Medulla oblongata (tissue), 1 donor: ENCODE measurements at regions not wholly inside any gene's neighbourhood (a gene's known extent, or its start where the extent isn't known, plus 50 kb on each side); places are given as distances from the start of the nearest gene placed in this dataset.
"Not testable (repeated sequence)": the region's sequence is repeated elsewhere in the genome, so short reads cannot be mapped to it uniquely, and the experiment has no call there.

Experiments used
- DNase-seq: peaks from one replicate; pipeline ENCODE4 v3.0.0-alpha.2; 2015; ENCODE audit errors: extremely low spot score

GRCh38 chr13:67943116-67943515 is 713.0 kb upstream of the PCDH9 start:
- DNase-seq: no peak

- DNase-seq: no peak
These were observed 705.5 kb upstream of the PCDH9 start for GRCh38 chr13:67935626-67936025.

GRCh38 chr13:67934617-67935330 is 704.6 kb upstream of the PCDH9 start:
- no peak for DNase-seq

- no peak for DNase-seq
These were observed 702.9 kb upstream of the PCDH9 start for GRCh38 chr13:67932991-67933390.

GRCh38 chr13:67917291-67917987 is 687.3 kb upstream of the PCDH9 start:
- no peak for DNase-seq

GRCh38 chr13:67916650-67917049 is 686.5 kb upstream of the PCDH9 start:
- no peak for DNase-seq

- no peak for DNase-seq
These were observed 684.4 kb upstream of the PCDH9 start for GRCh38 chr13:67914535-67914934.

GRCh38 chr13:67902960-67903359 is 672.8 kb upstream of the PCDH9 start:
- DNase-seq: not testable (repeated sequence)

- no peak for DNase-seq
These were observed 650.8 kb upstream of the PCDH9 start for GRCh38 chr13:67880916-67881315.

GRCh38 chr13:67878376-67878775 is 648.2 kb upstream of the PCDH9 start:
- no peak for DNase-seq

GRCh38 chr13:67877031-67877430 is 646.9 kb upstream of the PCDH9 start:
- no peak for DNase-seq

- no peak for DNase-seq
These were observed 637.1 kb upstream of the PCDH9 start for GRCh38 chr13:67867206-67867605.

GRCh38 chr13:67860315-67860714 is 630.2 kb upstream of the PCDH9 start:
- DNase-seq: no peak

- no peak for DNase-seq
These were observed 629.8 kb upstream of the PCDH9 start for GRCh38 chr13:67859904-67860303.

- DNase-seq: no peak
These were observed 627.6 kb upstream of the PCDH9 start for GRCh38 chr13:67857581-67858310.

GRCh38 chr13:67856955-67857354 is 626.8 kb upstream of the PCDH9 start:
- no peak for DNase-seq

- DNase-seq: no peak
These were observed 625.7 kb upstream of the PCDH9 start for GRCh38 chr13:67855741-67856238.

- DNase-seq: no peak
These were observed 624.9 kb upstream of the PCDH9 start for GRCh38 chr13:67854990-67855389.

- DNase-seq: no peak
These were observed 614.4 kb upstream of the PCDH9 start for GRCh38 chr13:67844574-67844973.

- DNase-seq: no peak
These were observed 610.9 kb upstream of the PCDH9 start for GRCh38 chr13:67841071-67841470.

- no peak for DNase-seq
These were observed 603.4 kb upstream of the PCDH9 start for GRCh38 chr13:67833564-67833963.

GRCh38 chr13:67829641-67830040 is 599.5 kb upstream of the PCDH9 start:
- DNase-seq: no peak

GRCh38 chr13:67827992-67828391 is 597.9 kb upstream of the PCDH9 start:
- no peak for DNase-seq
